22Rv1 (cell line): ENCODE measurements at regions not wholly inside any gene's neighbourhood (a gene's known extent, or its start where the extent isn't known, plus 50 kb on each side); places are given as distances from the start of the nearest gene placed in this dataset.

Source experiments
- CTCF ChIP-seq: fragments of 450-650 bp; IDR thresholded peaks from 2 replicates; pipeline ENCODE4 v1.5.1; 2017; ENCODE audit warnings: mild to moderate bottlenecking
- ZFX ChIP-seq: fragments of 450-650 bp; IDR thresholded peaks from 2 replicates; pipeline ENCODE4 v1.6.1; 2017; ENCODE audit warnings: antibody characterized with exemption, borderline replicate concordance

GRCh38 chr1:101652484-101652883, 344.2 kb downstream of the OLFM3 start:
- TF ChIP-seq CTCF (no peak), ZFX (no peak)
